Activated CD4-positive, alpha-beta T cell treated with anti-CD3 and anti-CD28 coated beads, Interleukin-2, amount 10 ng/mL, durations not matched to agents 7 days and 5 days (primary cell): ENCODE measurements at regions not wholly inside any gene's neighbourhood (a gene's known extent, or its start where the extent isn't known, plus 50 kb on each side); places are given as distances from the start of the nearest gene placed in this dataset.

Experiments used
- CTCF ChIA-PET: fragments of 350-600 bp; sonication (Branson Sonifier 250); formaldehyde crosslinking; loops from one replicate; lab custom pipeline; 2021; ENCODE audit warnings: antibody characterized with exemption; lab: Charles Lee
- POLR2A ChIA-PET: fragments of 350-600 bp; sonication (Branson Sonifier 250); formaldehyde crosslinking; loops from one replicate; lab custom pipeline; 2021; ENCODE audit warnings: antibody characterized with exemption; lab: Charles Lee
- DNase-seq: peaks from one replicate; pipeline ENCODE4 v3.0.0-alpha.2; 2020
- H3K27ac Mint-ChIP-seq: one replicate; pipeline ENCODE4 v1.8.0; 2021; ENCODE audit warnings: mild to moderate bottlenecking, moderate library complexity, mixed read lengths
- H3K27me3 Mint-ChIP-seq: one replicate; pipeline ENCODE4 v1.8.0; 2021; ENCODE audit warnings: mixed read lengths
- H3K36me3 Mint-ChIP-seq: one replicate; pipeline ENCODE4 v1.8.0; 2021; ENCODE audit warnings: low read depth, mixed read lengths
- H3K4me1 Mint-ChIP-seq: one replicate; pipeline ENCODE4 v1.8.0; 2021; ENCODE audit warnings: mixed read lengths
- H3K4me3 Mint-ChIP-seq: one replicate; pipeline ENCODE4 v1.8.0; 2021; ENCODE audit warnings: mild to moderate bottlenecking, moderate library complexity, mixed read lengths
- H3K9me3 Mint-ChIP-seq: one replicate; pipeline ENCODE4 v1.8.0; 2021; ENCODE audit warnings: mixed read lengths

- POLR2A ChIA-PET = no interaction called here
- CTCF ChIA-PET = no interaction called here
- DNase-seq = no peak
Measured at GRCh38 chr4:97504713-97505112, 638.6 kb downstream of the STPG2 start.

GRCh38 chr4:97507587-97508245 is 635.6 kb downstream of the STPG2 start:
- DNase-seq = no peak
- peaks cover 4% of the 10 kb centered on the region for H3K9me3 Mint-ChIP-seq

More at GRCh38 chr4:97504713-97505112, 638.6 kb downstream of the STPG2 start:
- H3K27ac Mint-ChIP-seq = no peak overlapping the region
- H3K4me1 Mint-ChIP-seq = no peaks in the 10 kb centered on the region
- H3K36me3 Mint-ChIP-seq = no peaks in the 10 kb centered on the region
- no peaks in the 10 kb centered on the region for H3K27me3 Mint-ChIP-seq
- no peak overlapping the region for H3K4me3 Mint-ChIP-seq
- H3K9me3 Mint-ChIP-seq = peaks cover 4% of the 10 kb centered on the region

More at GRCh38 chr4:97507587-97508245, 635.6 kb downstream of the STPG2 start:
- Mint-ChIP-seq H3K27me3 (no peaks in the 10 kb centered on the region), H3K27ac (no peak overlapping the region), H3K4me1 (no peaks in the 10 kb centered on the region), H3K4me3 (no peak overlapping the region), H3K36me3 (no peaks in the 10 kb centered on the region)
- POLR2A ChIA-PET = no interaction called here
- CTCF ChIA-PET = no interaction called here
